HG02981 (cell line): ENCODE measurements at regions not wholly inside any gene's neighbourhood (a gene's known extent, or its start where the extent isn't known, plus 50 kb on each side); places are given as distances from the start of the nearest gene placed in this dataset.

Experiments used
- ATAC-seq: cut with Tn5 transposase; IDR thresholded peaks from one replicate; pipeline ENCODE4 v1.9.1; 2021; ENCODE audit warnings: mild to moderate bottlenecking, moderate library complexity; ENCODE audit not compliant: unreplicated experiment

- no peak for ATAC-seq
Measured at GRCh38 chr22:47396105-47396504, 633.7 kb downstream of the TBC1D22A start.

- no peak for ATAC-seq
Measured at GRCh38 chr22:47395481-47395880, 633.0 kb downstream of the TBC1D22A start.

- ATAC-seq = no peak
Measured at GRCh38 chr22:47394504-47395440, 632.3 kb downstream of the TBC1D22A start.

GRCh38 chr22:47393191-47393590 is 630.7 kb downstream of the TBC1D22A start:
- ATAC-seq = no peak

GRCh38 chr22:47392729-47393128 is 630.3 kb downstream of the TBC1D22A start:
- no peak for ATAC-seq

GRCh38 chr22:47392054-47392347 is 629.6 kb downstream of the TBC1D22A start:
- ATAC-seq = no peak

- no peak for ATAC-seq
Measured at GRCh38 chr22:47391169-47392053, 629.0 kb downstream of the TBC1D22A start.

GRCh38 chr22:47390026-47390970 is 627.8 kb downstream of the TBC1D22A start:
- ATAC-seq = no peak

GRCh38 chr22:47389201-47389600 is 626.8 kb downstream of the TBC1D22A start:
- ATAC-seq = no peak

GRCh38 chr22:47388778-47389177 is 626.3 kb downstream of the TBC1D22A start:
- ATAC-seq = no peak

- no peak for ATAC-seq
Measured at GRCh38 chr22:47388331-47388730, 625.9 kb downstream of the TBC1D22A start.

GRCh38 chr22:47386812-47387510 is 624.5 kb downstream of the TBC1D22A start:
- ATAC-seq = no peak

GRCh38 chr22:47384977-47385376 is 622.5 kb downstream of the TBC1D22A start:
- no peak for ATAC-seq

- ATAC-seq = no peak
Measured at GRCh38 chr22:47382164-47382890, 619.9 kb downstream of the TBC1D22A start.

- ATAC-seq = no peak
Measured at GRCh38 chr22:47381240-47381639, 618.8 kb downstream of the TBC1D22A start.

- ATAC-seq = no peak
Measured at GRCh38 chr22:47380692-47381091, 618.2 kb downstream of the TBC1D22A start.

GRCh38 chr22:47379037-47379436 is 616.6 kb downstream of the TBC1D22A start:
- ATAC-seq = no peak

- no peak for ATAC-seq
Measured at GRCh38 chr22:47377926-47378560, 615.6 kb downstream of the TBC1D22A start.

GRCh38 chr22:47376901-47377505 is 614.6 kb downstream of the TBC1D22A start:
- ATAC-seq = no peak
